Mesothelial cell of epicardium (in vitro differentiated cells): ENCODE measurements at regions not wholly inside any gene's neighbourhood (a gene's known extent, or its start where the extent isn't known, plus 50 kb on each side); places are given as distances from the start of the nearest gene placed in this dataset.

Source experiments
- DNase-seq, 2 experiments: peaks; one replicate each; pipeline ENCODE4 v3.0.0; 2021; ENCODE audit warnings: low spot score in 2 of 2; ENCODE audit not compliant: unreplicated experiment in 2 of 2
- H3K27ac Mint-ChIP-seq: 2 replicates; pipeline ENCODE4 v1.8.0; 2021; ENCODE audit warnings: mixed read lengths
- H3K27me3 Mint-ChIP-seq: 2 replicates; pipeline ENCODE4 v1.8.0; 2021; ENCODE audit warnings: low read depth, mixed read lengths
- H3K36me3 Mint-ChIP-seq: 2 replicates; pipeline ENCODE4 v1.8.0; 2021; ENCODE audit warnings: mixed read lengths
- H3K4me1 Mint-ChIP-seq: 2 replicates; pipeline ENCODE4 v1.8.0; 2021; ENCODE audit warnings: mixed read lengths
- H3K4me3 Mint-ChIP-seq: 2 replicates; pipeline ENCODE4 v1.8.0; 2021; ENCODE audit warnings: mild to moderate bottlenecking, moderate library complexity, mixed read lengths
- H3K9me3 Mint-ChIP-seq: 2 replicates; pipeline ENCODE4 v1.8.0; 2021; ENCODE audit warnings: mixed read lengths
- TF ChIP-seq, protein P1 (sequence below): fragments of 200-600 bp; sonication (generic); IDR thresholded peaks from one replicate; pipeline ENCODE4 v1.5.0; 2021; ENCODE audit warnings: antibody characterized with exemption; ENCODE audit not compliant: unreplicated experiment

DNA sequence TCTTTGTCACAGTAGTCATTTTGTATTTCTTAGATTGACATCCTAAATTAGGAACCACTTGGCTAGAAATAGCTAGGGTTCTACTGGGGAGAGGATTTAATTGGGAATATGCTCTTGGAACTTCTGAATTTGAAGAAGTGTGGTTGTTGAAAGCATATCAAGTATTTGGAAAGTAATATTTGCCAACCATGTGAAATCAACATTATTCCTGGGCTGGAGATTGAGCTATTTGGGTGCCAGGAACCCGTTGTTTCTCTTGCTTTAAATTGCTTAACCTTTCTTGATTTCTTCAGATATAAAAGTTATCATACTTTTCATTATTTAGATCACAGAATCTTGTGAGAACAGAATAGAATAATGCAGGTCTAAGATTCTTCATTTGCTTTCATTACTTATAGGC lies 178.4 kb upstream of the ELL2 start:
- no peak for DNase-seq
- peaks cover 4% of the 10 kb centered on the region for H3K4me1 Mint-ChIP-seq
- no peak overlapping the region for H3K4me3 Mint-ChIP-seq
- H3K36me3 Mint-ChIP-seq, result no peaks in the 10 kb centered on the region
- TF ChIP-seq, protein P1, sequence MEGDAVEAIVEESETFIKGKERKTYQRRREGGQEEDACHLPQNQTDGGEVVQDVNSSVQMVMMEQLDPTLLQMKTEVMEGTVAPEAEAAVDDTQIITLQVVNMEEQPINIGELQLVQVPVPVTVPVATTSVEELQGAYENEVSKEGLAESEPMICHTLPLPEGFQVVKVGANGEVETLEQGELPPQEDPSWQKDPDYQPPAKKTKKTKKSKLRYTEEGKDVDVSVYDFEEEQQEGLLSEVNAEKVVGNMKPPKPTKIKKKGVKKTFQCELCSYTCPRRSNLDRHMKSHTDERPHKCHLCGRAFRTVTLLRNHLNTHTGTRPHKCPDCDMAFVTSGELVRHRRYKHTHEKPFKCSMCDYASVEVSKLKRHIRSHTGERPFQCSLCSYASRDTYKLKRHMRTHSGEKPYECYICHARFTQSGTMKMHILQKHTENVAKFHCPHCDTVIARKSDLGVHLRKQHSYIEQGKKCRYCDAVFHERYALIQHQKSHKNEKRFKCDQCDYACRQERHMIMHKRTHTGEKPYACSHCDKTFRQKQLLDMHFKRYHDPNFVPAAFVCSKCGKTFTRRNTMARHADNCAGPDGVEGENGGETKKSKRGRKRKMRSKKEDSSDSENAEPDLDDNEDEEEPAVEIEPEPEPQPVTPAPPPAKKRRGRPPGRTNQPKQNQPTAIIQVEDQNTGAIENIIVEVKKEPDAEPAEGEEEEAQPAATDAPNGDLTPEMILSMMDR, result no peak
- H3K9me3 Mint-ChIP-seq, result no peaks in the 10 kb centered on the region
- no peak overlapping the region for H3K27ac Mint-ChIP-seq
- H3K27me3 Mint-ChIP-seq, result no peaks in the 10 kb centered on the region

DNA sequence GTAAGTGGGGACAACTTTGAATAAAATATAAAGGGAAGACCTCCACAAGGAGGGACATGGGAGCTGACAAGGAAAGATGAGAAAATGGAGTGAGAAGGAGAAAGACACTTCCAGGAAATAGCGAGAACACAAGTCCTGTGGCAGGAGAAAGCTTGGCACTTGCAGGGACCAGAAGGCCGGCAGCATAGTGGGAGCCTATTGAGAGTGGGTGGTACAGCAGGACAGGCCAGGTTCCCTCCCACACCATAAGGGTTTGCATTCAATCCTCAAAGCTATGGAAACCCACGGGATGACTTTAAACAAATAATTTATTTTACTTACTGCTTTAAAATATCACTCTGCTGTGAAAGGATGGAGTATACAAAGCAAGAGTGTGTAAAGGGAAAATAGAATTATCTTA lies 173.2 kb upstream of the ELL2 start:
- Mint-ChIP-seq H3K9me3 (no peaks in the 10 kb centered on the region), H3K4me3 (no peak overlapping the region), H3K27me3 (no peaks in the 10 kb centered on the region), H3K27ac (no peak overlapping the region), H3K4me1 (peaks cover 3% of the 10 kb centered on the region), H3K36me3 (no peaks in the 10 kb centered on the region)
- TF ChIP-seq, protein P1, result no peak
- DNase-seq, result no peak

DNA sequence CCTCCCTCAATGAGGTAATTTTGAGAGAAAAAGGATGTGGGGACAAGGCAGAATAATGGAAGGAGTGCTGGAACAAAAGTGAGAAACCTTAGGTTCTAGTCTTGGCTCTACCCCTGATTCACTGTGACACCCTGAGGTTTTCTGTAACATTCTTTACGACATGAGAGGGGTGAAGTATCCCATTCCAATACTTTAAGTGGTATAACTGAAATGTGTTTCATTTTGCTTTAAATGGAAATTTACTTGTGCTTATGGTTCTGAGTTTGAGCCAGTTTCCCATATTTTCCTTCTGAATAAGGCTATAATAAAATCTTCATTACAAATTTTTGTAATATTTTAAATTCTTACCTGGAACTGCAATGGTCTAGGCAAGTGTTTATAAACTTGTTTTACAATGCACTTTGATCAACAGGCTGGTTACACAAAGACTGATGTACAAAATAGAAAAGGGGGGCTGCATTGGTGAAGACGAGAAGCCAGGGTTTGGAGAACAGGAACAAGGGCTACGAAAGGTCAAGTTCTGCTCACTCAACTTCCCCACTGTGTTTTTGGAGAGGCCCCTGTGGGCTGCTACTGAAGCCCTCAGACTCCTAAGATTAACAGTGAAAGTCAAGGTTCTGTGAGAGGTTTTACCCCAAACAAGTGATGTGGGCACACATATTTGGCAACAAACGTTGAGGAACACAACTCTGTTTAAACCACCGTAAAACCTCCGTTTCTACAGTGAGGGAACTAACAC lies 171.9 kb upstream of the ELL2 start:
- peaks cover 8% of the 10 kb centered on the region for H3K4me1 Mint-ChIP-seq
- H3K9me3 Mint-ChIP-seq, result no peaks in the 10 kb centered on the region
- TF ChIP-seq, protein P1, result no peak
- no peaks in the 10 kb centered on the region for H3K27me3 Mint-ChIP-seq
- H3K4me3 Mint-ChIP-seq, result no peak overlapping the region
- DNase-seq, result no peak
- H3K36me3 Mint-ChIP-seq, result no peaks in the 10 kb centered on the region
- H3K27ac Mint-ChIP-seq, result no peak overlapping the region

DNA sequence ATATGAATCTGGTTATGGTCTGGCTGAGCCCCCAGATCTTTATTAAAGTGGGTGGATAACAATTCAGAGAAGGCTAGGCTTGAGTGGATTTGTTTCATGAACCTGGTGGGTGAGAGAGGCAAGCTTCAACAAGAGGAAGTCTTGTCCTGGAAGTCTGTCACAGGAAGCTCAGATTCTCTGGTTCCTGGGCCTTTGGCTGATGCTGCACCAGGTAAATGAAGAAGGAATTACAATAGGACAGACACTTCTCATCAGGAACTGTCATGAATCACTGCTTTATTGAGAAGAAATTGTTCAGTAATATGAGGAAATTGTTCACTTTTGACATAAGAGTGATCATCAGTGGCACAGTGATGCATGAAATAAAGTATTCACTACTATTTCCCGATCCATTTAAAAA lies 167.6 kb upstream of the ELL2 start:
- Mint-ChIP-seq H3K27ac (no peak overlapping the region), H3K36me3 (no peaks in the 10 kb centered on the region), H3K4me3 (no peak overlapping the region), H3K4me1 (peaks cover 30% of the 10 kb centered on the region), H3K27me3 (no peaks in the 10 kb centered on the region), H3K9me3 (no peaks in the 10 kb centered on the region)
- DNase-seq, result no peak
- TF ChIP-seq, protein P1, result no peak

DNA sequence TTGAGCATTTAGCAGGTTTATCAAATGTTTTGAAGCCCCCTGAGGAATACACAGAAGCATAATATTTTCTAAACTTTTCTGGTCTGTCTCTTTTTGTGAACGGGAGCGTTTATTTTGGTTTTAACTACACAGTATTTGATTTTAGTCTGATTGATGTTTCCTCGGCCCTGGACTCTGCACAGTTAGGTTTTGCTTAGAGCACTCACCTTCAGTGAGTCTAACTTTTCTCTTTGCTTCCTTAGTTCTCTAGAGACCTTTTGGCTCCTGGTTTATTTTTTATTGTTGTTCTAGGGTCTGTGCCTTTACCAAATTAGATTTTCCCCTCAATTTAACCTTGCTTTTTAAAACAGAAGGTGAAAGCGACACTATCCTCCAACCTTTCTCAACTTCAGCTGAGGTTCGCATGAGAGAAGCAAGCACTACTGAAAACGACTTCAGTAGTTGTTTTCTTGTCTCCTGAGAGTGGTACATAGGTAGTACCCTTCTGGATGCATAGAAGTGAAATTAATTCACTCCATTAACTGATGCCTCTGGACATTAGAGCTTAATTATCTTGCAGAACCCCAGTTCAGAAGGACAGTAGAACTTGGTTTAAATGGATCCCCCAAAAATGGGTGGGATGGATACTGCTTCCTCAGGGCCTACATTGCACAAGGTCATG lies 166.7 kb upstream of the ELL2 start:
- DNase-seq, result no peak
- no peaks in the 10 kb centered on the region for H3K27me3 Mint-ChIP-seq
- H3K9me3 Mint-ChIP-seq, result no peaks in the 10 kb centered on the region
- H3K27ac Mint-ChIP-seq, result peak overlapping the region; percentile 11
- TF ChIP-seq, protein P1, result no peak
- no peak overlapping the region for H3K4me3 Mint-ChIP-seq
- H3K36me3 Mint-ChIP-seq, result no peaks in the 10 kb centered on the region
- peaks cover 30% of the 10 kb centered on the region for H3K4me1 Mint-ChIP-seq
